Left lung (tissue), 4 donors: ENCODE measurements at regions not wholly inside any gene's neighbourhood (a gene's known extent, or its start where the extent isn't known, plus 50 kb on each side); places are given as distances from the start of the nearest gene placed in this dataset.

Source experiments
- ATAC-seq: fragments of 200-7000 bp; cut with Tn5 transposase; one replicate; pipeline ENCODE4 v1.9.1; 2020; ENCODE audit warnings: moderate library complexity
- DNase-seq, 4 donors: peaks; one replicate each; pipeline ENCODE4 v3.0.0-alpha.2; 2013 to 2020
- H3K27ac ChIP-seq, 2 donors: fragments of 200-600 bp; sonication (generic) in 1 of 2; one replicate each; pipeline versions ENCODE4 v1.5.0 to v1.8.0; 2020 to 2021
- H3K27me3 ChIP-seq, 2 donors: fragments of 200-600 bp; sonication (generic) in 1 of 2; one replicate each; pipeline versions ENCODE4 v1.5.0 to v1.8.0; 2020 to 2021
- H3K36me3 ChIP-seq, 2 donors: fragments of 200-600 bp; sonication (generic) in 1 of 2; one replicate each; pipeline versions ENCODE4 v1.5.0 to v1.8.0; 2020 to 2021
- H3K4me1 ChIP-seq, 2 donors: fragments of 200-600 bp; one replicate each; pipeline ENCODE4 v1.8.0; 2021
- H3K4me3 ChIP-seq, 2 donors: fragments of 200-600 bp; sonication (generic) in 1 of 2; one replicate each; pipeline versions ENCODE4 v1.5.0 to v1.8.0; 2020 to 2021; ENCODE audit warnings: mild to moderate bottlenecking in 1 of 2
- H3K9me3 ChIP-seq, 2 donors: fragments of 200-600 bp; sonication (generic) in 1 of 2; one replicate each; pipeline versions ENCODE4 v1.5.0 to v1.8.0; 2020 to 2021
- CTCF ChIP-seq, 2 donors: fragments of 200-600 bp; sonication (generic) in 1 of 2; IDR thresholded peaks; one replicate each; pipeline versions ENCODE4 v1.5.0 to v1.8.0; 2021; ENCODE audit warnings: antibody characterized with exemption in 2 of 2
- intact Hi-C, 2 donors: fragments of 100-400 bp; cut with DNase I; formaldehyde crosslinking; loops; one replicate each; pipeline versions ENCODE4 v1.11.2 to v1.14.2; 2022
- donor health status: DM: no; HTN: yes; CAD: no.
- donor health status: DM: no; HTN: no; CAD: no.

- Histone ChIP-seq H3K36me3 (no peaks in the 10 kb centered on the region), H3K27ac (no peak overlapping the region), H3K4me1 (no peaks in the 10 kb centered on the region), H3K27me3 (peaks cover 0 to 14% of the 10 kb centered on the region in 2 donors), H3K4me3 (no peak overlapping the region), H3K9me3 (peaks cover 0 to 9% of the 10 kb centered on the region in 2 donors)
- TF ChIP-seq CTCF (IDR thresholded peaks at IDR 0.05), result no peak
- intact Hi-C loops, result no loop called here
- ATAC-seq, result no peak
- no peak for DNase-seq
These were observed 224.7 kb downstream of the AACS start for GRCh38 chr12:125289970-125290369.

- intact Hi-C loops, result no loop called here
- Histone ChIP-seq H3K4me1 (no peaks in the 10 kb centered on the region), H3K4me3 (no peak overlapping the region), H3K36me3 (no peaks in the 10 kb centered on the region), H3K9me3 (peaks cover 0 to 9% of the 10 kb centered on the region in 2 donors), H3K27me3 (peaks cover 0 to 14% of the 10 kb centered on the region in 2 donors), H3K27ac (no peak overlapping the region)
- ATAC-seq (no peak), DNase-seq (no peak)
- no peak for TF ChIP-seq CTCF (IDR thresholded peaks at IDR 0.05)
These were observed 227.5 kb downstream of the AACS start for GRCh38 chr12:125292700-125293099.

GRCh38 chr12:125295550-125295949 is 230.3 kb downstream of the AACS start:
- no peak for ATAC-seq
- Histone ChIP-seq H3K4me3 (no peak overlapping the region), H3K27ac (no peak overlapping the region), H3K36me3 (no peaks in the 10 kb centered on the region), H3K4me1 (no peaks in the 10 kb centered on the region), H3K9me3 (peaks cover 0 to 9% of the 10 kb centered on the region in 2 donors), H3K27me3 (no peaks in the 10 kb centered on the region)
- intact Hi-C loops, result no loop called here
- DNase-seq, result no peak
- TF ChIP-seq CTCF (IDR thresholded peaks at IDR 0.05), result no peak

- Histone ChIP-seq H3K4me1 (no peaks in the 10 kb centered on the region), H3K9me3 (peaks cover 0 to 9% of the 10 kb centered on the region in 2 donors), H3K27me3 (no peaks in the 10 kb centered on the region), H3K4me3 (no peak overlapping the region), H3K36me3 (no peaks in the 10 kb centered on the region), H3K27ac (no peak overlapping the region)
- TF ChIP-seq CTCF (IDR thresholded peaks at IDR 0.05), result no peak
- ATAC-seq, result no peak
- intact Hi-C loops, result no loop called here
- no peak for DNase-seq
These were observed 231.5 kb downstream of the AACS start for GRCh38 chr12:125296701-125297100.

GRCh38 chr12:125299840-125300239 is 234.6 kb downstream of the AACS start:
- no peaks in the 10 kb centered on the region for H3K36me3 ChIP-seq
- intact Hi-C loops, result no loop called here
- H3K27ac ChIP-seq, result no peak overlapping the region
- ATAC-seq, result no peak
- no peak for TF ChIP-seq CTCF (IDR thresholded peaks at IDR 0.05)
- no peaks in the 10 kb centered on the region for H3K27me3 ChIP-seq
- DNase-seq, result no peak
- no peaks in the 10 kb centered on the region for H3K9me3 ChIP-seq
- H3K4me1 ChIP-seq, result no peaks in the 10 kb centered on the region
- H3K4me3 ChIP-seq, result no peak overlapping the region
